Kidney (tissue), 13 donors: ENCODE measurements at regions not wholly inside any gene's neighbourhood (a gene's known extent, or its start where the extent isn't known, plus 50 kb on each side); places are given as distances from the start of the nearest gene placed in this dataset.

Source experiments
- DNase-seq, 5 donors: peaks; one replicate each; pipeline ENCODE4 v3.0.0-alpha.2; 2013 to 2020
- FAIRE-seq: peaks from 2 replicates; lab custom pipeline; 2012; peaks lifted over from hg19 to GRCh38; lab: Jason Lieb, UNC
- H3K27ac ChIP-seq, 2 donors: one replicate each; pipeline ENCODE4 v1.7.0; 2013; ENCODE audit warnings: low read depth in 2 of 2, low read length in 2 of 2, inconsistent platforms in 1 of 2
- H3K27me3 ChIP-seq: one replicate; pipeline ENCODE4 v1.7.1; 2013; ENCODE audit warnings: low read length, inconsistent platforms; ENCODE audit not compliant: control insufficient read depth, insufficient read depth
- H3K36me3 ChIP-seq, 3 donors: one replicate each; pipeline versions ENCODE4 v1.7.0 to v1.7.1; 2013; ENCODE audit warnings: low read length in 3 of 3, control low read depth in 1 of 3, inconsistent platforms in 1 of 3; ENCODE audit not compliant: insufficient read depth in 3 of 3, control insufficient read depth in 2 of 3
- H3K4me1 ChIP-seq, 3 donors: one replicate each; pipeline versions ENCODE4 v1.7.0 to v1.7.1; 2013; ENCODE audit warnings: low read length in 3 of 3, inconsistent platforms in 1 of 3, low read depth in 1 of 3; ENCODE audit not compliant: control insufficient read depth in 2 of 3, insufficient read depth in 2 of 3
- H3K4me3 ChIP-seq, 3 donors: one replicate each; pipeline versions ENCODE4 v1.7.0 to v1.8.1; 2013; ENCODE audit warnings: low read length in 3 of 3, control low read depth in 1 of 3, inconsistent platforms in 1 of 3
- H3K9ac ChIP-seq, 3 donors: one replicate each; pipeline versions ENCODE4 v1.7.0 to v1.7.1; 2013; ENCODE audit warnings: low read length in 3 of 3, control low read depth in 1 of 3, inconsistent platforms in 1 of 3
- H3K9me3 ChIP-seq, 3 donors: one replicate each; pipeline versions ENCODE4 v1.7.0 to v1.7.1; 2013; ENCODE audit warnings: low read length in 3 of 3, control low read depth in 1 of 3, inconsistent platforms in 1 of 3; ENCODE audit not compliant: control insufficient read depth in 2 of 3, insufficient read depth in 1 of 3
- intact Hi-C: fragments of 100-400 bp; cut with DNase I; formaldehyde crosslinking; loops from one replicate; pipeline ENCODE4 v1.11.1; 2022
- TF ChIP-seq, protein P1 (sequence below): IDR thresholded peaks from 3 replicates; pipeline ENCODE4 v1.5.1; 2012; ENCODE audit warnings: mild to moderate bottlenecking, moderate library complexity, borderline replicate concordance; ENCODE audit not compliant: insufficient read depth; ENCODE audit errors: extremely low read depth
- donor health status: control.
- donor health status: control.
- donor health status: control.
- donor health status: control.
- donor health status: control.
- donor health status: DM: yes; HTN: yes; CAD: no.
- donor health status: Normal renal cell carcinoma (clear cell type).

DNA sequence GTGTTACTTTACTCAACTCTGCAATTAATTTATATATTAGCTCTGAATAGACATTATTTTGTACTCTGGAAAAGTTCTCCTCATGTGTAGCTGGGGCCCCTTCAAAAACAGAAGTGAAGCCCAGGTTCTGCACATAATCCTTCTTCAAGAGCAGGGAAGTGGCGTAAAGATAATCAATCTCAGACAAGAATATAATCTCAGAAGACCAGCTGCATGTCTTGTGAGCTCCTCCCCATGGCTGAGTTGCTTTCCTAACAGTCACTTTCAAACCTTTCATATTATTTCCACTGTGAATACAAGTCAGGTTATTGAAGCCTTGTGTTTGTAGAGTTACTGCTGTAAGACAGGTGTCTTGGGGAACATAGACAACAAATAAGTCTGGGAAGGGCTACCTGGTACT, 691.9 kb downstream of the RFPL4B start:
- no peaks in the 10 kb centered on the region for H3K9me3 ChIP-seq
- H3K27ac ChIP-seq: no peak overlapping the region
- no peak overlapping the region for H3K9ac ChIP-seq
- intact Hi-C loops: no loop called here
- H3K4me1 ChIP-seq: no peaks in the 10 kb centered on the region
- H3K36me3 ChIP-seq: no peaks in the 10 kb centered on the region
- FAIRE-seq (no peak), DNase-seq (no peak)
- no peak overlapping the region for H3K4me3 ChIP-seq
- H3K27me3 ChIP-seq: no peaks in the 10 kb centered on the region
- TF ChIP-seq, protein P1, sequence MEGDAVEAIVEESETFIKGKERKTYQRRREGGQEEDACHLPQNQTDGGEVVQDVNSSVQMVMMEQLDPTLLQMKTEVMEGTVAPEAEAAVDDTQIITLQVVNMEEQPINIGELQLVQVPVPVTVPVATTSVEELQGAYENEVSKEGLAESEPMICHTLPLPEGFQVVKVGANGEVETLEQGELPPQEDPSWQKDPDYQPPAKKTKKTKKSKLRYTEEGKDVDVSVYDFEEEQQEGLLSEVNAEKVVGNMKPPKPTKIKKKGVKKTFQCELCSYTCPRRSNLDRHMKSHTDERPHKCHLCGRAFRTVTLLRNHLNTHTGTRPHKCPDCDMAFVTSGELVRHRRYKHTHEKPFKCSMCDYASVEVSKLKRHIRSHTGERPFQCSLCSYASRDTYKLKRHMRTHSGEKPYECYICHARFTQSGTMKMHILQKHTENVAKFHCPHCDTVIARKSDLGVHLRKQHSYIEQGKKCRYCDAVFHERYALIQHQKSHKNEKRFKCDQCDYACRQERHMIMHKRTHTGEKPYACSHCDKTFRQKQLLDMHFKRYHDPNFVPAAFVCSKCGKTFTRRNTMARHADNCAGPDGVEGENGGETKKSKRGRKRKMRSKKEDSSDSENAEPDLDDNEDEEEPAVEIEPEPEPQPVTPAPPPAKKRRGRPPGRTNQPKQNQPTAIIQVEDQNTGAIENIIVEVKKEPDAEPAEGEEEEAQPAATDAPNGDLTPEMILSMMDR: no peak

DNA sequence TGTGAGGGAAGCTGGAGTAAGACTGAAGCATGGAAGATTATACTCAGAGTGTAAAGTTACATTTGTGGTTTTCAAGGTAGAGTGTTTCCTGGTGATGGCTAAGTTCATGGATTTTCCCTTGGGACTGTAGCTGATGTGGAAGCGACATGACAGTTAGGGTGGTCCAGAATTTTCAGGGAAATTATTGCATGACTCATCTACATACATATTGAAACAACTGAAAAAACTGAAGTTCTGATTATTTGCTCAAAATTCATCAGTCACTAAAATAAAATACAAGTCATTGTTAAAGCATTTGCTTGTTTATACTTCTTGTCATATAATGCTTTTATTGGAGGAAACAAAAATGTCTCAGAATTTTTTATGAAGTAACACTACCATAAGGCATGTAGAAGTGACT, 700.0 kb downstream of the RFPL4B start:
- H3K9me3 ChIP-seq: no peaks in the 10 kb centered on the region
- intact Hi-C loops: no loop called here
- no peak overlapping the region for H3K9ac ChIP-seq
- FAIRE-seq (no peak), DNase-seq (no peak)
- H3K4me1 ChIP-seq: no peaks in the 10 kb centered on the region
- TF ChIP-seq, protein P1: no peak
- no peaks in the 10 kb centered on the region for H3K36me3 ChIP-seq
- no peak overlapping the region for H3K27ac ChIP-seq
- no peak overlapping the region for H3K4me3 ChIP-seq
- H3K27me3 ChIP-seq: no peaks in the 10 kb centered on the region

DNA sequence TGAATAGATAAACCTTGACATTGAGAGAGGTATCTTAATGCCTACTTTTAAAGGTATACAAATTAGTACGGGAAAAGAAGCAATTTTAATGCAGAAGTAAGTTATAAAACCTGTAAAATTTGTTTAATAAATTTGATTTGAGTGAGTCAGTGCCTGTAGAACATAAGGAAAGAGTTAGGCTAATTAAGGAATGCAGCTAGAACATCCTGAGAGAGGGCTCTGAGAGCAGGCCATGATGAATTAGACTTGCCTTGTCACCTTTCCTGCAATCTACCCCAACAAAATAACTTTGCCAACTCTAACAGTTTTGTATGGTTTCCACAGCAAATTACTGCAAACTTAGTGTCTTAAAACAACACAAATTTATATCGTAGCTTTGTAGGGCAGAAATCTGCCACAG, 700.8 kb downstream of the RFPL4B start:
- Histone ChIP-seq H3K27me3 (no peaks in the 10 kb centered on the region), H3K9ac (no peak overlapping the region), H3K9me3 (no peaks in the 10 kb centered on the region), H3K4me1 (no peaks in the 10 kb centered on the region), H3K27ac (no peak overlapping the region), H3K36me3 (no peaks in the 10 kb centered on the region), H3K4me3 (no peak overlapping the region)
- intact Hi-C loops: no loop called here
- DNase-seq (no peak), FAIRE-seq (no peak)
- TF ChIP-seq, protein P1: no peak

DNA sequence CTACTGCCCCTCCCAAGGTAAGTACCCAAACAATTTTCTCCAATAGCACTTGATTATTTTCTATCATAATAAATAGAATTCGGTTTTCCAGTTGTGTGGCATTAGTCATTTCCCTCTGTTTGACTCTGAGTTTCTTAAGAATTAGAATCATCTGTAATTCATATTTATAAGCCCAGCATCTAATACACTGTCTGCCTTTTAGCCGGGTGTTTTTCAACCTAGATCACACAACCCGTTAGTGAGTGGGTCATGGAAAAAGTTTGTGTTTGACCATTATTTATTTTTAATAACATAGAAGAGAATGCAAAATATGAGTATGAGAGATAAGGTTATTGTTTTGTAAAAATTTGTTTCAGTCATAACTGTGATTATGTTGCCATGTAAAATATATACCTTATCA, 701.6 kb downstream of the RFPL4B start:
- intact Hi-C loops: no loop called here
- no peak overlapping the region for H3K9ac ChIP-seq
- no peak overlapping the region for H3K4me3 ChIP-seq
- H3K27ac ChIP-seq: no peak overlapping the region
- TF ChIP-seq, protein P1: no peak
- H3K4me1 ChIP-seq: no peaks in the 10 kb centered on the region
- DNase-seq (no peak), FAIRE-seq (no peak)
- H3K36me3 ChIP-seq: no peaks in the 10 kb centered on the region
- H3K9me3 ChIP-seq: no peaks in the 10 kb centered on the region
- H3K27me3 ChIP-seq: no peaks in the 10 kb centered on the region
